ENCODE measurements at regions not wholly inside any gene's neighbourhood (a gene's known extent, or its start where the extent isn't known, plus 50 kb on each side); places are given as distances from the start of the nearest gene placed in this dataset. TPM values are rescaled to one million over a fixed set of nuclear protein-coding genes. Genes with fewer than 3 reads are reported as not detected.
"Not testable (repeated sequence)": the region's sequence is repeated elsewhere in the genome, so short reads cannot be mapped to it uniquely, and the experiment has no call there.

DNA sequence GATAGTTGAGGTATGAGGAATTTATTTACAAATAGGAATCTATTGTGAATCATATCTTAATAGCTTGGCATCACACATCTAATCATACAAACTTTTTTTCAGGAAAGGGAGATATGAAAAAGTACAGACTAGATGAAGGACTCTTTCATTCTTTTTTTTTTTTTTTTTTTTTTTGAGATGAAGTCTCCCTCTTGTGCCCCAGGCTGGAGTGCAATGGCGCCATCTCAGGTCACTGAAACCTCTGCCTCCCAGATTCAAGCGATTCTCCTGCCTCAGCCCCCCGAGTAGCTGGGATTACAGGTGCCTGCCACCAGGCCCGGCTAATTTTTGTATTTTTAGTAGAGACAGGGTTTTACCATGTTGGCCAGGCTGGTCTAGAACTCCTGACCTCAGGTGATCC lies 65.1 kb upstream of the NECTIN3 start:
- H3K4me3 Mint-ChIP-seq; H3K9me3 Mint-ChIP-seq; DNase-seq; H3K9me3 ChIP-seq (ENCODE audit: control insufficient read depth in 1 of 2, low read length in 2 of 2); H3K36me3 Mint-ChIP-seq; H3K27me3 Mint-ChIP-seq; H3K4me1 Mint-ChIP-seq; H3K36me3 ChIP-seq (ENCODE audit: insufficient read depth, low read length); POLR2A ChIA-PET (ENCODE audit: partially characterized antibody); H3K4me1 ChIP-seq (ENCODE audit: insufficient read depth, low read length); H3K27me3 ChIP-seq (ENCODE audit: insufficient read depth, low read length); H3K27ac ChIP-seq (ENCODE audit: low read depth, low read length); H3K27ac Mint-ChIP-seq; H3K4me3 ChIP-seq (ENCODE audit: low read length in 2 of 2); intact Hi-C loops (cut with micrococcal nuclease): not testable (repeated sequence)
- CTCF ChIA-PET (ENCODE audit: partially characterized antibody), result interaction anchor here (0.7 kb wide), 1 partner anchor 532 kb away, joined by 4 read pairs; no protein-coding TSS in a partner anchor

DNA sequence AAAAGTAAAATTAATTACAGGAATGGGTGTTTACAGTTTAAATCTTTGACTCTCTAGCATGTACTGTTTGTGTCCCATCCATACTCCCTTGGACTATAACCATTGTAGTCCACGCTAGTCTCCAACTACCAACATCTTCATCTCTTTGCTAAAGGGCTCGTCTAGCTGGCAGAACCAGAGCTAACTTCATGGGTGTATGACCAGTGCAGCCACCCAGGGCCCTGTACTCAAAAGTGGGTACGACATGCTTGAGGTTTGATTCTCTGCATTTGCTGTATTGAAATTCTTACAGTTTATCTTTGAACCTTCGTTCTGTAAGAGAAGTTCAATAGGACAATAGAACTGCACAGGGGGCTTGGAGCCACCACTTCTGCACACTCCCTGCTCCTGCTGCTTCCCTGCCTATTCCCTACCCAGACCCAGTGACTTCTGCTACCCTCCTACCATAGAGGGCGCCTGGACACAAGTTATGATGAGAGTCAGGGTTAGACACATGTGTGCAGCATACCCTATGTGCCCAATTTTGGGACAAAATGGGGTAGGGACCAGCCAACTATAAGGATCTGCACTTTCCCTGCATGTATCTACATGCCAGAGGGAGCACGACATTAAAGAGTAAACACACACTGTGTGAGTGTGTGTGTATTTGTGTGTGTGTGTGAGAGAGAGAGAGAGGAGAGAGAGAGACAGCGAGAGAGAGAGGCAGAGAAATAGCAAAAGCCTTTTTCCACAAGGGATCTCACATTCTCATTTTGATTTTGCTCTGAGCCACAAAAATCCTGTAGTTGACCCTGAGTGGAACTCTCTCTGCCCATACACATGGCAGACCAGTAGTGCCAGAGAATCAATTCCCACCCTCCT lies 59.0 kb upstream of the NECTIN3 start:
- no peak overlapping the region for H3K27ac ChIP-seq (ENCODE audit: low read depth, low read length)
- no peaks in the 10 kb centered on the region for H3K4me1 ChIP-seq (ENCODE audit: insufficient read depth, low read length)
- Mint-ChIP-seq H3K36me3 (no peaks in the 10 kb centered on the region), H3K27me3 (no peaks in the 10 kb centered on the region), H3K9me3 (peaks cover 0 to 6% (median 1%) of the 10 kb centered on the region in 8 donors), H3K4me3 (no peak overlapping the region), H3K27ac (no peak overlapping the region), H3K4me1 (no peaks in the 10 kb centered on the region)
- no peak for DNase-seq
- POLR2A ChIA-PET (ENCODE audit: partially characterized antibody), result no interaction called here
- H3K36me3 ChIP-seq (ENCODE audit: insufficient read depth, low read length), result no peaks in the 10 kb centered on the region
- H3K4me3 ChIP-seq (ENCODE audit: low read length in 2 of 2), result no peak overlapping the region
- H3K9me3 ChIP-seq (ENCODE audit: control insufficient read depth in 1 of 2, low read length in 2 of 2), result no peaks in the 10 kb centered on the region
- intact Hi-C loops (cut with micrococcal nuclease), result no loop called here
- CTCF ChIA-PET (ENCODE audit: partially characterized antibody), result no interaction called here
- H3K27me3 ChIP-seq (ENCODE audit: insufficient read depth, low read length), result no peaks in the 10 kb centered on the region

Small RNA genes lying in the stretch of these regions (microRNA-seq; reads per million reads assigned to microRNA genes)
- gene MIR4445 (ENCODE audit: borderline microRNAs expressed, borderline number of aligned reads, borderline replicate concordance), result not detected

Measured in CD4-positive, alpha-beta memory T cell (primary cell).